Thoracic aorta (tissue), 2 donors: ENCODE measurements at regions not wholly inside any gene's neighbourhood (a gene's known extent, or its start where the extent isn't known, plus 50 kb on each side); places are given as distances from the start of the nearest gene placed in this dataset.

Experiments
- ATAC-seq: fragments of 150-250 bp; one replicate; pipeline ENCODE4 v1.8.0; 2017; ENCODE audit warnings: low read depth; ENCODE audit not compliant: insufficient number of reproducible peaks, low FRiP score
- DNase-seq: peaks from one replicate; pipeline ENCODE4 v3.0.0-alpha.2; 2020; ENCODE audit warnings: low spot score
- H3K27ac ChIP-seq, 2 donors: fragments of 200-600 bp; sonication (generic); 1 replicate in 1 of 2; 2 replicates in 1 of 2; pipeline ENCODE4 v1.5.1; 2016; ENCODE audit warnings: mild to moderate bottlenecking in 2 of 2, moderate library complexity in 2 of 2
- H3K27me3 ChIP-seq: fragments of 200-600 bp; sonication (generic); replicated peaks from 2 replicates; pipeline ENCODE4 v1.6.0; 2016; ENCODE audit warnings: mild to moderate bottlenecking; ENCODE audit not compliant: insufficient read depth
- H3K36me3 ChIP-seq: fragments of 200-600 bp; sonication (generic); one replicate; pipeline ENCODE4 v1.5.1; 2016
- H3K4me1 ChIP-seq, 2 donors: fragments of 200-600 bp; sonication (generic); 1 replicate in 1 of 2; 2 replicates in 1 of 2; pipeline versions ENCODE4 v1.5.1 to v1.6.0; 2016; ENCODE audit warnings: low read depth in 2 of 2, mild to moderate bottlenecking in 1 of 2; ENCODE audit not compliant: control insufficient read depth in 1 of 2
- H3K4me3 ChIP-seq: fragments of 200-600 bp; sonication (generic); 2 replicates; pipeline ENCODE4 v1.5.1; 2016; ENCODE audit warnings: mild to moderate bottlenecking
- H3K9me3 ChIP-seq: fragments of 200-600 bp; sonication (generic); 2 replicates; pipeline ENCODE4 v1.5.1; 2016
- CTCF ChIP-seq: fragments of 200-600 bp; sonication (generic); IDR thresholded peaks from one replicate; pipeline ENCODE4 v1.5.1; 2019; ENCODE audit warnings: antibody characterized with exemption

DNA sequence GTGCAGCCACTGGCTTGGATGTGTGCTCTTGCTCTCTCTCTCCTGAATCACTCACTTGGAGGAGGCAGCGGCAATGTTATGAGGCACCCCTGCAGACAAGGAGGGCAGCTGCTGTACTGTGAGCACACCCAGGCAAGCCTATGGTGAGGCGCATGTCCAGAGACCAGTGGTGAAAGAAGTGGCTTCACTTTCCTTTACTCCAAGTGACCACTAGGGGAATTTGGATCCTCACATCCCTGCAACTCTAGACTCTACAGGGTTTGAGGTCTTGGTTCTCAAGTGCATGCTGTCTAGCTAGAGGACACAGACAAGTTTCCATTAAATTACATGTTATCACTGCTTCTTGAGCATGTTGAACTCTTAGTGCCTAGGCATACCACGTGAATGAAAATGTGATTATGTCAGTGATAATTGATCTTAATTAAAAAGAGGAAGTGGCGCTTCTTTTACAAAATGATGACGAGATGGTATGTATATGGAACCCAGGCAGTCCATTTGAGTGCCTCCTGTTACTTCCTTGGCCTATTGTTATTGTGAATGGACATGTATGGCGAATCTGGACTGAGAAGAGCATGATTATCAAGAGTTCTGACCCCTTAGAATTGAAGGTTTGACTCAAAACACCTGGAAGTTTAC is 181.0 kb upstream of the CDH2 start:
- ATAC-seq = no peak

DNA sequence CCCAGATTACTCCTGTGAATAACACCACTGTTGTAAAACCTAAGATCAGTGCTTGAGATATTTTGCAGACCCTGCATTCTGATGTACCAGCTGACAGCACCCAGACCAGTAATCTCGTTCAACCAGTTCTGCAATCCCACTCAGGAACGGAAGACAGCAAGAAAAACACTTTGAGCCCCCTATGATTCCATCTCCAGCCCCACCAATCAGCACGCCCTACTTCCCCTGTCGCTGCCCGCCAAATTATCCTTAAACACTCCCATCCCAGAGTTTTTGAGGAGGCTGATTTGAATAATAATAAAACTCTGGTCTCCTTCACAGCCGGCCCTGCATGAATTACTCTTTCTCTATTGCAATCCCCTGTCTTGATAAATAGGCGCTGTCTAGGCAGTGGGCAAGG is 173.9 kb upstream of the CDH2 start:
- ATAC-seq (no peak), DNase-seq (no peak)
- no peak overlapping the region for H3K27ac ChIP-seq
- H3K27me3 ChIP-seq = no peaks in the 10 kb centered on the region
- TF ChIP-seq CTCF = no peak
- no peaks in the 10 kb centered on the region for H3K9me3 ChIP-seq
- H3K4me1 ChIP-seq = no peaks in the 10 kb centered on the region
- no peaks in the 10 kb centered on the region for H3K36me3 ChIP-seq
- no peak overlapping the region for H3K4me3 ChIP-seq

More for the DNA sequence above, 181.0 kb upstream of the CDH2 start:
- H3K36me3 ChIP-seq = no peaks in the 10 kb centered on the region
- H3K9me3 ChIP-seq = no peaks in the 10 kb centered on the region
- no peak for TF ChIP-seq CTCF
- no peak overlapping the region for H3K27ac ChIP-seq
- H3K4me3 ChIP-seq = no peak overlapping the region
- H3K27me3 ChIP-seq = no peaks in the 10 kb centered on the region
- no peak for DNase-seq
- no peaks in the 10 kb centered on the region for H3K4me1 ChIP-seq

GRCh38 chr18:28342231-28342630 is 165.3 kb upstream of the CDH2 start:
- no peak for ATAC-seq
- Histone ChIP-seq H3K4me3 (no peak overlapping the region), H3K27me3 (no peaks in the 10 kb centered on the region), H3K4me1 (no peaks in the 10 kb centered on the region), H3K9me3 (no peaks in the 10 kb centered on the region), H3K36me3 (no peaks in the 10 kb centered on the region), H3K27ac (no peak overlapping the region)
- no peak for DNase-seq
- no peak for TF ChIP-seq CTCF

GRCh38 chr18:28338316-28338715 is 161.4 kb upstream of the CDH2 start:
- TF ChIP-seq CTCF = no peak
- DNase-seq = no peak
- Histone ChIP-seq H3K4me1 (no peaks in the 10 kb centered on the region), H3K9me3 (no peaks in the 10 kb centered on the region), H3K36me3 (no peaks in the 10 kb centered on the region), H3K4me3 (no peak overlapping the region), H3K27me3 (no peaks in the 10 kb centered on the region), H3K27ac (no peak overlapping the region)
- ATAC-seq = no peak

GRCh38 chr18:28334516-28334915 is 157.6 kb upstream of the CDH2 start:
- TF ChIP-seq CTCF = no peak
- Histone ChIP-seq H3K4me1 (no peaks in the 10 kb centered on the region), H3K4me3 (no peak overlapping the region), H3K27ac (no peak overlapping the region), H3K27me3 (no peaks in the 10 kb centered on the region), H3K9me3 (no peaks in the 10 kb centered on the region), H3K36me3 (no peaks in the 10 kb centered on the region)
- ATAC-seq (no peak), DNase-seq (no peak)
